HPDE6-E6E7 (cell line): ENCODE measurements at regions not wholly inside any gene's neighbourhood (a gene's known extent, or its start where the extent isn't known, plus 50 kb on each side); places are given as distances from the start of the nearest gene placed in this dataset.
A peak's percentile ranks its signal among the peaks of the same experiment; 100 is the strongest.

Source experiments
- DNase-seq: peaks from one replicate; pipeline ENCODE4 v3.0.0; 2011; ENCODE audit warnings: missing footprints; ENCODE audit errors: extremely low spot score

GRCh38 chr18:57202881-57203280 is 56.0 kb downstream of the BOD1L2 start:
- DNase-seq: no peak

- no peak for DNase-seq
These were observed 58.8 kb downstream of the BOD1L2 start for GRCh38 chr18:57205641-57206040.

- no peak for DNase-seq
These were observed 60.4 kb downstream of the BOD1L2 start for GRCh38 chr18:57207124-57207916.

- no peak for DNase-seq
These were observed 61.2 kb downstream of the BOD1L2 start for GRCh38 chr18:57208047-57208446.

GRCh38 chr18:57209713-57210106 is 62.8 kb downstream of the BOD1L2 start:
- DNase-seq: no peak

GRCh38 chr18:57210107-57210715 is 63.3 kb downstream of the BOD1L2 start:
- peak; percentile 87 for DNase-seq

- no peak for DNase-seq
These were observed 64.0 kb downstream of the BOD1L2 start for GRCh38 chr18:57210716-57211411.

GRCh38 chr18:57211412-57211750 is 64.5 kb downstream of the BOD1L2 start:
- DNase-seq: no peak

- DNase-seq: no peak
These were observed 64.9 kb downstream of the BOD1L2 start for GRCh38 chr18:57211776-57212175.

GRCh38 chr18:57212678-57213077 is 65.8 kb downstream of the BOD1L2 start:
- no peak for DNase-seq

- DNase-seq: no peak
These were observed 68.1 kb downstream of the BOD1L2 start for GRCh38 chr18:57214976-57215375.

GRCh38 chr18:57218281-57218680 is 71.4 kb downstream of the BOD1L2 start:
- DNase-seq: no peak

- no peak for DNase-seq
These were observed 73.1 kb downstream of the BOD1L2 start for GRCh38 chr18:57219964-57220363.

- DNase-seq: no peak
These were observed 73.6 kb downstream of the BOD1L2 start for GRCh38 chr18:57220480-57220879.

GRCh38 chr18:57220930-57221483 is 74.1 kb downstream of the BOD1L2 start:
- DNase-seq: no peak

- DNase-seq: peak; percentile 26
These were observed 76.4 kb downstream of the BOD1L2 start for GRCh38 chr18:57223144-57223870.

- DNase-seq: no peak
These were observed 84.1 kb downstream of the BOD1L2 start for GRCh38 chr18:57230861-57231585.

GRCh38 chr18:57231864-57232263 is 85.0 kb downstream of the BOD1L2 start:
- no peak for DNase-seq

- DNase-seq: no peak
These were observed 87.5 kb downstream of the BOD1L2 start for GRCh38 chr18:57234346-57234745.

GRCh38 chr18:57241869-57242268 is 95.0 kb downstream of the BOD1L2 start:
- DNase-seq: no peak

GRCh38 chr18:57242285-57242684 is 95.4 kb downstream of the BOD1L2 start:
- DNase-seq: no peak
